Stimulated activated naive CD4-positive, alpha-beta T cell treated with Interleukin-2 at 50 U/mL for 16 hours (primary cell): ENCODE measurements at regions not wholly inside any gene's neighbourhood (a gene's known extent, or its start where the extent isn't known, plus 50 kb on each side); places are given as distances from the start of the nearest gene placed in this dataset.

Experiments
- DNase-seq: peaks from one replicate; lab custom pipeline; 2025; lab: John Stamatoyannopoulos, UW

- DNase-seq, result no peak
These were observed 163.9 kb downstream of the PIK3R1 start for GRCh38 chr5:68379275-68380036.

- DNase-seq, result no peak
These were observed 164.5 kb downstream of the PIK3R1 start for GRCh38 chr5:68380078-68380477.

- DNase-seq, result no peak
These were observed 165.5 kb downstream of the PIK3R1 start for GRCh38 chr5:68381060-68381459.

- DNase-seq, result no peak
These were observed 166.4 kb downstream of the PIK3R1 start for GRCh38 chr5:68381909-68382308.

- DNase-seq, result no peak
These were observed 167.1 kb downstream of the PIK3R1 start for GRCh38 chr5:68382640-68383039.

- DNase-seq, result no peak
These were observed 168.3 kb downstream of the PIK3R1 start for GRCh38 chr5:68383888-68384310.

- no peak for DNase-seq
These were observed 169.5 kb downstream of the PIK3R1 start for GRCh38 chr5:68384936-68385594.

- DNase-seq, result no peak
These were observed 170.4 kb downstream of the PIK3R1 start for GRCh38 chr5:68385936-68386335.

- no peak for DNase-seq
These were observed 171.7 kb downstream of the PIK3R1 start for GRCh38 chr5:68387074-68387796.

- DNase-seq, result no peak
These were observed 174.1 kb downstream of the PIK3R1 start for GRCh38 chr5:68389618-68390017.

- DNase-seq, result no peak
These were observed 177.1 kb downstream of the PIK3R1 start for GRCh38 chr5:68392617-68393016.

GRCh38 chr5:68395302-68395701, 179.7 kb downstream of the PIK3R1 start:
- DNase-seq, result no peak

- no peak for DNase-seq
These were observed 180.5 kb downstream of the PIK3R1 start for GRCh38 chr5:68395926-68396511.

- DNase-seq, result no peak
These were observed 181.2 kb downstream of the PIK3R1 start for GRCh38 chr5:68396722-68397121.

GRCh38 chr5:68398146-68398812, 182.7 kb downstream of the PIK3R1 start:
- DNase-seq, result no peak

GRCh38 chr5:68403301-68403700, 187.7 kb downstream of the PIK3R1 start:
- no peak for DNase-seq

- no peak for DNase-seq
These were observed 188.7 kb downstream of the PIK3R1 start for GRCh38 chr5:68404246-68404645.

GRCh38 chr5:68405026-68405684, 189.6 kb downstream of the PIK3R1 start:
- no peak for DNase-seq

GRCh38 chr5:68405784-68406743, 190.5 kb downstream of the PIK3R1 start:
- DNase-seq, result no peak

- DNase-seq, result no peak
These were observed 191.2 kb downstream of the PIK3R1 start for GRCh38 chr5:68406767-68407241.
